ENCODE measurements at regions not wholly inside any gene's neighbourhood (a gene's known extent, or its start where the extent isn't known, plus 50 kb on each side); places are given as distances from the start of the nearest gene placed in this dataset.

DNA sequence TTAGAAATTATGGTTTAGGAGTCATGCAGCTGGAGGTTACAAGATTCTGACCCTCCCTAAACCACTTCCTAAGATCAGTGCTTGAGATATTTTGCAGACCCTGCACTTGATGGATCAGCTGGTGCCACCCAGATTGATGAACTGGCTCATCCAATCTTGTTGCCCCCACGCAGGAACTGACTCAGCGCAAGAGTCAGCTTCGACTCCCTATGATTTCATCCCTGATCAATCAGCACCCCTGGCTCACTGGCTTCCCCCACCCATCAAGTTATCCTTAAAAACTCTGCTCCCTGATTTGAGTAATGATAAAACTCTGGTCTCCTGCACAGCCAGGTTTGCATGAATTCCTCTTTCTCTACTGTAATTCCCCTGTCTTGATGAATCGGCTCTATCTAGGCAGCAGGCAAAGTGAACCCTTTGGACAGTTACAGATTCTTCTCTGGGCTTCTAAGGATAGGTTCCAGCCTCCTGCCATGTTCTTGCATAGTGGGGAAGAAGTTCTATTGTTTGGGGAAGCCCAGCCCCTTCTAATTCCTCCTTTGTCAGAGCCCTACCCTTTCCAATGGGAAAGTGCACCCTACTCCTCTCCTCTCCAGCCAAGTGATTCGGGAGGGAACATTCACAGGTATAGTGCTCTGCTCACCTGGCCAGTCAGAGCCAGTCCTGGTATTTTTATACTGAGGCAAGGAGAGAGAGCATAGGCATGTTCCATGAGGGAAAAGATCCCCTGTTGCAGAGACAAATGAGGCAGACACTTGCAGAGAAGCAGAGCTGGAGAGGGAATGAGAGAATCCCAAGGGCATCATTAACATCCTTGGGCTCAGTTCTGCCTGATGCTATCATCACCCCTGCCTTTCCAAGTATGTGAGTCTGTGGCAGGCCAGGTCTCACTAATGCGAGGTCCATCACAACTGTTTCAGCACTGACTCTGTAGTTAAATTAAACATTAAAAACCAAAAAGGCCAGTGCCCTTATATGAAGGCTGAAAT lies 224.4 kb upstream of the GALNT17 start:
- DNase-seq (ENCODE audit: low read depth in 2 of 2) = no peak

DNA sequence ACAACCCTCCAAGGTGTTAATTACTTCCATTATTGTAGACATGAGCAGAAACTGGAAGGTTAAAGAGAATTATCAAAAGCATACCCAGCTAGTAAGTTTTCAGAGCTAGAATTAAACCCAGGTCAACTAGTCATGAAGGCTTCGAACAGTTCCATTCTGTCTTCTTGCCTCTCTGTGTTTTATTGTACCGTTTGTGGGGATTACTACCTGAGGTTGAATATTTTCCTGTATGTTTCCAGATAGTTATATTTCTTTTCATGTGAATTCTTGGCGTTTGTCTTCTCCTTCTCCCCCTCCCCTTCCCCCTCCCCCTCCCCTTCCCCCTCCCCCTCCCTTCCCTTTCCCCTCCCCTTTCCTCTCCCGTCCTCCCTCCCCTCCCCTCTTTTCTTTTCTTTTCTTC lies 218.0 kb upstream of the GALNT17 start:
- DNase-seq (ENCODE audit: low read depth in 2 of 2) = no peak

DNA sequence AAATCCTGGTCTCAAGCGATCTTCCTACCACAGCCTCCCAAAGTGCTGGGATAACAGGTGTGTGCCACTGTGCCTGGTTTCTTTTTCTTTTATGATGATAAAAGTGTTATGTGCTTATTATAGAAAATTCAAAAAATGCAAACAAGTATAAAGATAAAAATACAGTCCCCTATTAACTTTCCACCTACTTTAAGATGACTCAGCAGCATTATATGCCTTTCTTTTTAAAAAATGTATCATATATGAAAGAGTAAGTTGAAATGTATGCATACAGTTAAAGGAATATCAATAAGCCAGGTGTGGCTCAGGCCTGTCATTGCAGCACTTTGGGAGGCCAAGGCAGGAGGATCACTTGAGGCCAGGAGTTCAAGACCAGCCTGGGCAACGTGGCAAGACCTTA lies 216.9 kb upstream of the GALNT17 start:
- no peak for DNase-seq (ENCODE audit: low read depth in 2 of 2)

DNA sequence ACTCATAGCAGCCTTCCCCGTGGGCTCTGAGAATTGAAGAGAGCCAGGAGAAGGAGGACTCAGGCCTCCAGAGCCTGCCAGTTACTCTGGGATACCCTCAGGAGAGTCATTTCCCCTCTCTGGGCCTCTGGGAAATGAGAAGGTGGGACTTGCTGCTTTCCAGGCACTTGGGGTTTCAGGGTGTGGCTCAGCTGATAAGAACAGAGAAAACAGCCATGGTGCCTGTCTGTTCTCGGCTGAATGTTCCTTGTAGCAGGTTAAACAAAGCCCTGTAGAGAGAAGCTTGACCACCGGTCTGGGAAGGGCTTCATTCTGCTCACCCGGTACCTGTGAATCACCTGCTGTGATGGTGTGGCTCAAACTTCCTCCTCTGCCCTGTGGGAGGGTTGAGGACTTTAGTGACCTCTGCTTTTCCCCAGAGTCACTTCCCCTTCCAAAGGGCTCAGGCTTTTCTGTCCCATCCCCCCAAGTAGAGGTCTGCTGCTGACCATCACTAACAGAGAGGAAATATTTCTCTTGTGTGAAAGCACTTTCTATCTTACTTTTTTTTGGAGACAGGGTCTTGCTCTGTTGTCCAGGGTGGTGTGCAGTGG lies 212.4 kb upstream of the GALNT17 start:
- no peak for DNase-seq (ENCODE audit: low read depth in 2 of 2)

DNA sequence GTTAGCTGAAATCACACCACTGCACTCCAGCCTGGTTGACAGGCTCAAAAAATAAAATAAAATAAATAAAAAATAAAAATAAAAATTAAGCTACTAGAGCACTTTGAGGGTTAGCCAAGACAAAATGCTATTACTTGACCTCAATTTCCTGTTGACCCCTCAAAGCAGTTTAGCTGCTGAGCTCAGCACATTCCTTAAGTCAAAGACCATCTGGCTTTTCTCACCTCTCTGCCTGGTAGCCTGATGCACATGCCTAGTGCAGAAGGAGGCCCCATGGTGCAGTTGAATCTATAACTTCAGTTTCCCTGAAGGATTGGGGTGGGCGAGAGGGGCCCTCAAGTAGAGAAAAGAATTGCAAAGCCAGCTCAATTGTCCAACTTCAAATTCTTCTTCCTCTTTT lies 211.1 kb upstream of the GALNT17 start:
- no peak for DNase-seq (ENCODE audit: low read depth in 2 of 2)

DNA sequence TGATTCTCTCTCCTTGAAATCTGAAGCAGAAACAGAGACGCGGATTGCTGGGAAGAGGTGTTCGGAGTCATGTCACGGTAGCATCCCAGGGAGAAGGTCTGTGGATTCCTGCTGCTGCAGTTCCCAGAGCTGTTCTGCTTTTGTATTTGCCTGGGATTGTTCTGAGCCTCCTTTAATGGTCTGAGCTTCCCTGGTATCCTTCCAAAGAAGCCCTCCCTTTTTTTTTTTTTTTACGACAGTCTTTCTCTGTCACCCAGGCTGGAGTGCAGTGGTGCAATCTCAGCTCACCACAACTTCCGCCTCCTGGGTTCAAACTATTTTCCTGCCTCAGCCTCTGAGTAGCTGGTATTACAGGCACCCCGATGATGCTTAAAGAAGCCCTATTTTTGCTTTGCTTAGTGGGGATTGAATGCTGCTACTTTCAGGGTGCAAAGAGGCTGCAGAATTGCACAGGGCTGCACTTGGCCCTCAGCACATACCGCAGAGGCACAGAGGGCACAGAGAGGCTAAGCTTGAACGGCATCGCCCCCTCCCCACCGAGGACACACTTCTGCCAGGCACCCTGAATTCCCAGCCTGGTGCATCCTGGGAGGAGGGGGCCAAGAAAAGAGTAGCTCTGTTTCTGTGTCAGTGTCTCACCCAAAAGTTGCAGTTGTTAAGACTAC lies 208.6 kb upstream of the GALNT17 start:
- DNase-seq (ENCODE audit: low read depth in 2 of 2) = no peak

DNA sequence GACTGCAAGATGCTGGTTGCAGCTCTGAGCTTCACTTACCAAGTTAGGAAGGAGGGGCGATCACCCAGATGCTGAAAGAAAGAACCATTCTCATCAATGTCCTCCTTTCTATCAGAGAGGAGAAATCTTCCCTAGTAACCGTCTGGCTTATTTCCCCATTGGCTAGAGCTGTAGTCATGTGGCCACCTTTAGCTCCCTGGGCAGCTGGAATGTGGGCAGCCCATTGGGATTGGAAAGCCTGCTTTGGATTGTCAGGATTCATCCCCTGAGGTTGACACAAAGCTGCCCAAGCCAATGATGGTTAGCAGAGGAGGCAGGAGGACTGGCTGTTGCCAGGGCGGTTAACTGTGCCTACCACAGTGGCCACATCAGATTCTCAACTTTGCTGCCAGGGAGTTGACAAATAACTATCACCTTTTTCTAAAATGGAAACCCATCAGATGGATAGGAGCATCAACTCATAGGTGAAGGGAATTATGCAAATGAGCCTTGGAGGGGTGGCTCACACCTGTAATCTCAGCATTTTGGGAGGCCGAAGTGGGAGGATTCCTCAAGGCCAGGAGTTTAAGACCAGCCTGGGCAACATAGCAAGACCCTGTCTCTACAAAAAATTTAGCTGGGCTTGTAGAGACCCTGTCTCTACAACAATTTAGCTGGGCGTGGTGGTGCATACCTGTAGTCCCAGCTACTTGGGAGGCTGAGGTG lies 206.4 kb upstream of the GALNT17 start:
- DNase-seq (ENCODE audit: low read depth in 2 of 2) = no peak

DNA sequence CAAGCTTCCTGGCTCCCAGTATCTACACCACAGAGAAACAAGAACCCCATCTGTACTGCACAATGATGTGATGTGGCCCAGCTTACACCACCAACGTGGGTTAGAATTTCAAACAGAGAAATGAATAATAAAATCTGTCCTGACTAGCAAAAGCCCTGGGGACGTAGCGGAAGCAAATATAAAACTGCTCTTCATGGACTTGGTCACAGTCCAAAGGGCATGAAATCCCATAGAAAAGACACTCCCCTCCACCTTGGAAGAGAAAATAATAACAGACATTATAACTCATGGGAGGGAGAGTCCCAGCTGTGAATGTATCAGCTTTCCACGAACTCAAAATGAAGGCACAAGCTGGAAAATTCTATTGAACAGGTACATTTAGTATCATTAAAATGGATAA lies 205.3 kb upstream of the GALNT17 start:
- DNase-seq (ENCODE audit: low read depth in 2 of 2) = no peak

DNA sequence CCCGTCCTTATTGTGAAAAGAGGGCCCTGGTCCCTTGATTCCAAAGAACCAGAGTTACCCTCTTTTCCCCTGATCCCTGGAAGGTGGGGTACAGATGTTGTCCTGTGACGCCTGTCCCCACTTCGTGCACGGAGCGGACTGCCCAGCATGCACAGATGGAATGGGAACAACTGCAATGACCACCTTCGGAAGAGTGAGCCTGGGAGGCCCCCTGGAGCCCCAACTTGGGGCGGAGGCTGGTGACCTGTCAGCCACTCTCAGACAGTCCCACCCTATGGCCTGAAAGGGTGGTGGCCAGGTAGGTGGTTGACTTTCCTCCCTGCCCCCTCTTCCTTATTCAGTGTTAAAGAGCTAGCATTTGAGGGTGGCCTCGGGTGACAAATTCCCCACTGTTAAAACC lies 196.6 kb upstream of the GALNT17 start:
- no peak for DNase-seq (ENCODE audit: low read depth in 2 of 2)

DNA sequence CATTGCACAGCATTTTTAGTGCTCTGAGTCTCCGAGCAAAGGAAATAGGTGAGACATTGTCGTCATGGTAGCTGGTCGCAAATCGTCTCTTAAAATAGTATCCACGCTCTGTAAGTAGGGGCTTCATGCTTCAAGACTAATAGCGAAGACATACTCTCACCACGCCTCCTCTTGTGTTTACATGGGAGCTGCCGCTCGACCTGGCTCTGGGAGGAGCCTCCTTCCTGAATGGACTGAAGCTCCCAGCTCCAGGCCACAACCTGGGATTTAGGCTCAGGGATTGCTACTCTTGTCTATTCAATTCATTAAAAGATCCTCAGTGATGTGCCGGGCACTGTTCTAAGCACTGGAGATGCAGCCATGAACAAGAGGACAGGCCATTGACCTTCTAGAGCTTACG lies 196.1 kb upstream of the GALNT17 start:
- DNase-seq (ENCODE audit: low read depth in 2 of 2) = no peak

DNA sequence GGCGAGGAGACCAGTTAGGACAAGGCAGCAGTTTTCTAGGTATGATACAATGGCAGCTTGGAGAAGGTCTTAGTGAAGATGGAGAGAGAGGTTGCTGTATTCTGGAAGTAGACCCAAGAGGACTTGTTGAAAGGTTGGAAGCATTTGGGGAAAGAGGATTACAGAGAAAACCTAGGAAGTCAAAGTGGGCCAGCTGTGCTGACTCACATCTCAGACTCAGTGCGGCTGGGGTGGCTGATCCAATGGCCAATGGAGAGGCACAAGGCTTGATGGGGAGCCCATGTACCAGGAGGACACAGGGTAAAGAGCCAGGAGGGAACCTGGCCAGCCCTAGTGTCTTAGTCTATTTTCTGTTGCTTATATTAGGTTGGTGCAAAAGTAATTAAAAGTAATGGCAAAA lies 194.5 kb upstream of the GALNT17 start:
- DNase-seq (ENCODE audit: low read depth in 2 of 2) = no peak

DNA sequence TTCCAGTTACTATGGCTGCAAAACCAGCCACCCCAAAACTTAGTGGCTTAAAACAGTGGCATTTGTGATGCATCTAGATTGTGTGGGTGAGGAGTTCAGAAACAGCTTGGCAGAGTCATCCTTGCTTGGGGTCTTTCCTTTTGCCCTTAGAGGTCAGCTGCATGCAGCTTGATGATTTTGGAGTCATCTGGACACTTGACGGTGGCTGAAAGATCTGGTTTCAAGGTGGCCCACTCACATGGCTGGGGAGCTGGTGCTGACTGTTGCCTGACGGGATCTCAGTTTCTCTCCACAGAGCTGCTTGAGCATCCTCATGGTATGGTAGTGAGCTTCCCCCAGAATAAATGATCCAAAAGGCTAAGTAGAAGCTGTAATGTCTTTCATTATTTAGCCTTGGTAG lies 191.3 kb upstream of the GALNT17 start:
- no peak for DNase-seq (ENCODE audit: low read depth in 2 of 2)

DNA sequence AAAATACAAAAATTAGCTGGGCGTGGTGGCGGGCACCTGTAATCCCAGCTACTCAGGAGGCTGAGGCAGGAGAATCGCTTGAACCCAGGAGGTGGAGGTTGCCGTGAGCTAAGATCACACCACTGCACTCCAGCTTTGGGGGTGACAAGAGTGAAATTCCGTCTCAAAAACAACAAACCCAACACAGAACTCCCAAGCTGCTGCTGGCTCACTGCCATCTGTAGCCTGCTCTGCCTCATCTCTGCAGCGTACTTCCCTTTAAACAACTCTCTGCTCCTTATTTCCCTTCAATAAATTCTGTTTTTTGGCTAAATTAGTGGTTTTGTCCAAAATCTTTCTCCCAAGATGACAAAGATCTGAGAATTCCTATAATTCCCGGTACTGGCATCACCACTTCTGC lies 189.2 kb upstream of the GALNT17 start:
- DNase-seq (ENCODE audit: low read depth in 2 of 2) = no peak

DNA sequence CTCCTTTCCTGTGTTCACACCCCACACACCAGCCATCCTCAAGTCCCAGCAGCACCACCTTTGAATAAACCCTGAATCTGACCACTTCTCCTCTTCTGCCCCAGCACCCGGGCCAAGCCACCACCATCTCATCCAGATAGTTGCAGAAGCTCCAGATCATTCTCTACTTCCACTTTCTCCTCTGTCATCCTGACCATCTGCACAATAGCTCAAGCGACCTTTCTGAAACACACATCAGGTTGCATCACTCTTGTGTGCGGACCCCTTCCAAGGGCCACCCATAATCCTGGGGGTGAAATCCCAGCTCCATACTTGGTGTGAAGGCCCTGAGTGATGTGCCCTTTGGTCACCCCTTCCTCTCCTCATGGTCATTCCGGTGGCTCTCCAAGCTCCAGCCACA lies 187.4 kb upstream of the GALNT17 start:
- no peak for DNase-seq (ENCODE audit: low read depth in 2 of 2)

DNA sequence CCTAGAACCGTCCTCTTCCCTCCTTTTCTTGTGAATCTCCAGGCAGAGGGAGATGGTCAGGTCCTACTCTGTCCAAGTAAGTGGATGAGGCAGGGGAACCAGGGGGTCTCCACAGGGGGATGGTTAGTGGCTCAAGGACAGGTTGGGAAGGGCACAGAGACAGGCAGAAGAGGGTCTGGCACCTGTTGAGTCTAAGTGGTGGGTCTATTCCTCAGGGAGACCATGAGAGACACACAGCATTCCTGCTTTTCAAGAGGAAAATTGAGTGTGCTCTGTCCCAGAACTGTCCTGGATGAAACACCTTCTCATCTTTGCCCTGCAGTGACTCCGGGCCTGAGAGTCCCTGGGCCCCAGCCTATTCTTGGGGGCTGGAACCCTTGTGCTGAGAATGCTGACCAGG lies 184.8 kb upstream of the GALNT17 start:
- DNase-seq (ENCODE audit: low read depth in 2 of 2) = no peak

DNA sequence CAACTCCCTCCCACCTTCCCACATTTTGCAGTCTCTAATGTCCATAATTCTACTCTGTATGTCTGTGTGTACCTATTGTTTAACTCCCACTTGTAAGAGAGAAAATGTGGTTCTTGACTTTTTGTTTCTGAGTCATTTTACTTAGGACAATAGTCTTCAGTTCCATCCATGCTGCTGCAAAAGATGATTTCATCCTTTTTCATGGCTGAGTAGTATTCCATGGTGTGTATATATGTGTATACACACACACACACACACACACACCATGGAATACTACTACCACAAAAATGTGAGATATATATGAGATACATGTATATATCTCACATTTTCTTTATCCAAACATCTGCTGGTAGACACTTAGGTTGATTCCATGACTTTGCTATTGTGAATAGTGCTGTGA lies 182.1 kb upstream of the GALNT17 start:
- DNase-seq (ENCODE audit: low read depth in 2 of 2) = no peak

DNA sequence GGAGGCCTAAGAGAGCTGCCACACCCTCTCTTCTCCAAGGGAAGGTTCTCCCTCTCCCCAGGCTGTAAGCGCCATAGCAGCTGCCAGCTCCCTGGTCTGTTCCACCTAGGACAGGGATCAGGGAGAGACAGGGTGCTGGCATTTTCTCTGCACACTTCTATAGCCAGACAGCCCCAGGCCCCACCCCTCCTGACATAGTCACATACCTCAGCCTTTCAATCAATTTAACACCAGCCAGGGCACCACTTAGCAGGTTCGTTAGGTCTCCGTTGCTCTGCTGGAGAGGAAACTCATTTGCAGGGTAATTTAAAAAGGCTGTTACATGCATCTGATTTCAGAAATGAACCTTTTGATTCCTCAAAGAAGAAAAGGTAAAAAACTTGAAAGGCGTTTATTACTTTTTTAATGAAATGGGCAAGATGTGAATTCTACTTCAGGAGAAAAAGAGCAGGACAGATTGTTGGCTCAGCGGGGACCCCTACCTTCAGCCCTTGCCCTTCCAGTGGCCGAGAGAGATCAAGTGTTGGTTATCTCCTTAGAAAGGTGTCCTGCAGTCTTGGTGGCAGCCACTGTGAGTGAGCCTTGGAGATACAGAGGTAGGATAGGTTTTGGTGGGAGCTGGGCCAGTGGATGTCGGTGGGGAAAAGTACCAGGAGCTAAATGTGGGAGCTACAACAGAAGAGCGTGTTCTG lies 180.5 kb upstream of the GALNT17 start:
- DNase-seq (ENCODE audit: low read depth in 2 of 2) = no peak

DNA sequence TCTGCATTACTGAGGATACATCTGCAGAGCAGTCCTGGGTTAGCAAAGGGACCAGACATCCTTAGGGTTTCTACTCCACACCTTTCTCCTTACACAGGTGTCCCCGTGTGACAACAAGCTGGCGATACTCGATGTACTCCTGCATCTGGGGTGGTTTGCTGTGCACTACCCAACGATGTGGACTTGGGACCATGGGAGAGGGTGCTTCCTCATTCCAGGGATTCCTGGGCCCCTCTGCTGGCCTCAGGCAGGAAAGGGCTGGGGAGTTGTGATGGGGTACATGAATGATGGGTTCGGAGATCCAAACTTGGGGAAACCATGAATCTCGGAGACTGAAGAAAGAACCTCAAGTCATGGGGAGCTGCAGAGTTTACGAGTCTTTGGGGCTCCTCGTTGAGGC lies 179.6 kb upstream of the GALNT17 start:
- no peak for DNase-seq (ENCODE audit: low read depth in 2 of 2)

DNA sequence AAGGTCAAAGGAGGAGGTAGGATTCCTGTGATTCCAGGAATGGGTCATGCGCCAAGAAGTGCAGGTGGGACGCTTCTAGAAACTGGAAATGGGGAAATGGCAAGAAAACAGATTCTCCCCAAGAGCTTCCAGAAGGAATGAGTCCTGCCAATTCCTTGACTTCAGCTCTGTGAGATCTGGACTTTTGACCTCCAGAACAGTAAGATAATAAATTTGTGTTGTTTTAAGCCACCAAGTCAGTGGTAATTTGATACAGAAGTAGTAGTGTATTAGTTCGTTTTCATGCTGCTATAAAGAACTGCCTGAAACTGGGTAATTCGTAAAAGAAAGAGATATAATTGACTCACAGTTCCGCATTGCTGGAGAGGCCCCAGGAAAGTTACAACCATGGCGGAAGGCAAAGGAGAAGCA lies 178.6 kb upstream of the GALNT17 start:
- no peak for DNase-seq (ENCODE audit: low read depth in 2 of 2)

DNA sequence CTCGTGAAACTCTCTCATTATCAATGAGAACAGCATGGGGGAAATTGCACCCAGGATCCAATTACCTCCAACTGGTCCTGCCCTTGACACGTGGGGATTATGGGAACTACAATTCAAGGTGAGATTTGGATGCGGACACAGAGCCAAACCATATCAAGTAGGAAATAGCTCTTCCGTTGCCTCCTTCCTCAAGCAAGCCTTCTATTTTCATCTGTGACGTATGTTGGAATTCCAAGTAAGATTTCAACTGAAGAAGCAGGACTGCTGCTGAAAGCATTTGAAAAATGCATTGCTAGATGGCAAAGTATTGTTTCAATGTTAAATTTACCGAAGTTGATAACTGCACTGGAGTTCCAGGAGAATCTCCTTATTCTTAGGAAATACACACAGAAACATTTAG lies 178.1 kb upstream of the GALNT17 start:
- no peak for DNase-seq (ENCODE audit: low read depth in 2 of 2)

DNA sequence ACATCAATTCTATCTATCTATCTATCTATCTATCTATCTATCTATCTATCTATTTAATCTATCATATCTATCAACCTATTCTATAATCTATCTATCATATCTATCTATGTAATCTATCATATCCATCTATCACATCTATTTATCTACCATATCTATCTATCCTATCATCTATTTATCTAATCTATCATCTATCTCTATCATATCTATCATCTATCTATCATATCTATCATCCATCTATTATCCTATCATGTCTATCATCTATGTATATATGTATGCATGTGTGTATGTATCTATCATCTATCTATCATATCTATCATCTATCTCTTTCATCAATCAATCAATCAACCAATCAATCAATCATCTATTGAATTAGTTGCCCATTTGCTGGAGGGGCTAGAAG lies 159.3 kb upstream of the GALNT17 start:
- no peak for DNase-seq (ENCODE audit: low read depth in 2 of 2)

DNA sequence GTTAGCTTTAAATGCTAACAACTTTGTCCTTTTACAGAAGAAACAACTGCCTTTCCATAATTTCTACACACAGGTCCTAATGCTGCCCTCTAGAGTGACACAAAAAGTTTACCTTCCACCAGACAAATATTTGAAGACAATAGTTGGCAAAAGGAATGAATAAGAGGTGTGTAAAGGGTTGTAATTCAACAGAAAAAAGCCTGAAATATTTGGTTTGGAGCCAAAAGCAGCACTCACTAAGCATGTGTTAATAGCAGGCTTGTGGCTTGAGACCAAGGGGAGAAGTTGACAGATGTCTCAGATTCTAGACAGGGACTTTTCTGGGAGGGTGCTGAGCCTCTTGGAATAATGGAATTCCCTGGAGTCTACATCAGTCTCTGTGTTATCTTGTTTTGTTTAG lies 156.2 kb upstream of the GALNT17 start:
- DNase-seq (ENCODE audit: low read depth in 2 of 2) = no peak

All from stimulated activated CD8-positive, alpha-beta memory T cell treated with anti-CD3 and anti-CD28 coated beads, Interleukin-2, amount 100 ng/mL, for 48 hours (primary cell).